Gastroesophageal sphincter (tissue), 4 donors: ENCODE measurements at regions not wholly inside any gene's neighbourhood (a gene's known extent, or its start where the extent isn't known, plus 50 kb on each side); places are given as distances from the start of the nearest gene placed in this dataset.
A peak's percentile ranks its signal among the peaks of the same experiment; 100 is the strongest.

Experiments
- ATAC-seq: fragments of 150-250 bp; one replicate; pipeline ENCODE4 v1.9.1; 2016; ENCODE audit warnings: mild to moderate bottlenecking, moderate library complexity
- H3K27ac ChIP-seq, 4 donors: fragments of 200-600 bp; sonication (generic) in 3 of 4; 1 replicate in 3 of 4; 2 replicates in 1 of 4; pipeline ENCODE4 v1.5.1; 2016 to 2019
- H3K27me3 ChIP-seq: fragments of 200-600 bp; sonication (generic); one replicate; pipeline ENCODE4 v1.5.1; 2019
- H3K36me3 ChIP-seq, 2 donors: fragments of 200-600 bp; sonication (generic); one replicate each; pipeline ENCODE4 v1.5.1; 2019; ENCODE audit warnings: control low read depth in 1 of 2
- H3K4me1 ChIP-seq, 3 donors: fragments of 200-600 bp; sonication (generic); 1 replicate in 2 of 3; 2 replicates in 1 of 3; pipeline ENCODE4 v1.5.1; 2016 to 2019; ENCODE audit warnings: control low read depth in 2 of 3
- H3K4me3 ChIP-seq, 2 donors: fragments of 200-600 bp; sonication (generic); one replicate each; pipeline ENCODE4 v1.5.1; 2019; ENCODE audit warnings: mild to moderate bottlenecking in 1 of 2, moderate library complexity in 1 of 2
- H3K9me3 ChIP-seq, 3 donors: fragments of 200-600 bp; sonication (generic); one replicate each; pipeline ENCODE4 v1.5.1; 2017 to 2019; ENCODE audit warnings: control low read depth in 2 of 3
- EP300 ChIP-seq: sonication (generic); formaldehyde crosslinking; IDR thresholded peaks from one replicate; pipeline ENCODE4 v1.6.1; 2017; ENCODE audit warnings: antibody characterized with exemption, mild to moderate bottlenecking
- POLR2A ChIP-seq, 2 donors: fragments of 450-650 bp; IDR thresholded peaks; one replicate each; pipeline ENCODE4 v1.6.1; 2017; ENCODE audit warnings: antibody characterized with exemption in 2 of 2, mild to moderate bottlenecking in 2 of 2, moderate library complexity in 1 of 2
- POLR2AphosphoS5 ChIP-seq: sonication (generic); formaldehyde crosslinking; IDR thresholded peaks from one replicate; pipeline ENCODE4 v1.6.1; 2017; ENCODE audit warnings: antibody characterized with exemption
- WGBS, 2 donors: methylation state at CpG; one replicate each; pipeline ENCODE4 v1.1.5; 2018; ENCODE audit warnings: low coverage in 1 of 2; 5-methylcytosine and 5-hydroxymethylcytosine counted together
- TF ChIP-seq, protein P1 (sequence below), 4 experiments: fragments of 200-600 bp in 2 of 4; fragments of 450-650 bp in 2 of 4; sonication (generic) in 1 of 4; IDR thresholded peaks; one replicate each; pipeline ENCODE4 v1.5.1; 2017 to 2019; ENCODE audit warnings: antibody characterized with exemption in 4 of 4, mild to moderate bottlenecking in 2 of 4, moderate library complexity in 2 of 4

- Histone ChIP-seq H3K36me3 (no peaks in the 10 kb centered on the region), H3K27me3 (no peaks in the 10 kb centered on the region), H3K4me1 (peaks cover 0 to 12% (median 0%) of the 10 kb centered on the region in 3 donors), H3K27ac (no peak overlapping the region), H3K9me3 (no peaks in the 10 kb centered on the region), H3K4me3 (no peak overlapping the region)
- ATAC-seq = peak; percentile 85
- no peak for TF ChIP-seq EP300
- TF ChIP-seq POLR2A (IDR thresholded peaks at IDR 0.05) = no peak
- TF ChIP-seq, protein P1, sequence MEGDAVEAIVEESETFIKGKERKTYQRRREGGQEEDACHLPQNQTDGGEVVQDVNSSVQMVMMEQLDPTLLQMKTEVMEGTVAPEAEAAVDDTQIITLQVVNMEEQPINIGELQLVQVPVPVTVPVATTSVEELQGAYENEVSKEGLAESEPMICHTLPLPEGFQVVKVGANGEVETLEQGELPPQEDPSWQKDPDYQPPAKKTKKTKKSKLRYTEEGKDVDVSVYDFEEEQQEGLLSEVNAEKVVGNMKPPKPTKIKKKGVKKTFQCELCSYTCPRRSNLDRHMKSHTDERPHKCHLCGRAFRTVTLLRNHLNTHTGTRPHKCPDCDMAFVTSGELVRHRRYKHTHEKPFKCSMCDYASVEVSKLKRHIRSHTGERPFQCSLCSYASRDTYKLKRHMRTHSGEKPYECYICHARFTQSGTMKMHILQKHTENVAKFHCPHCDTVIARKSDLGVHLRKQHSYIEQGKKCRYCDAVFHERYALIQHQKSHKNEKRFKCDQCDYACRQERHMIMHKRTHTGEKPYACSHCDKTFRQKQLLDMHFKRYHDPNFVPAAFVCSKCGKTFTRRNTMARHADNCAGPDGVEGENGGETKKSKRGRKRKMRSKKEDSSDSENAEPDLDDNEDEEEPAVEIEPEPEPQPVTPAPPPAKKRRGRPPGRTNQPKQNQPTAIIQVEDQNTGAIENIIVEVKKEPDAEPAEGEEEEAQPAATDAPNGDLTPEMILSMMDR (IDR thresholded peaks at IDR 0.05) = no peak
- TF ChIP-seq POLR2AphosphoS5 = no peak
- WGBS, 2 donors = 72 to 77% methylated on average over 6 to 7 of the region's 7 CpGs
These were observed 198.1 kb upstream of the RBBP8 start for GRCh38 chr18:22734791-22735627.

- no peak for ATAC-seq
- Histone ChIP-seq H3K4me1 (peaks cover 0 to 12% (median 0%) of the 10 kb centered on the region in 3 donors), H3K9me3 (no peaks in the 10 kb centered on the region), H3K4me3 (no peak overlapping the region), H3K27me3 (no peaks in the 10 kb centered on the region), H3K27ac (no peak overlapping the region), H3K36me3 (no peaks in the 10 kb centered on the region)
- TF ChIP-seq EP300 = no peak
- no peak for TF ChIP-seq POLR2AphosphoS5
- TF ChIP-seq POLR2A (IDR thresholded peaks at IDR 0.05) = no peak
- TF ChIP-seq, protein P1 (IDR thresholded peaks at IDR 0.05) = no peak
- 80 to 100% methylated on average over 1 of the region's 3 CpGs for WGBS, 2 donors
These were observed 196.1 kb upstream of the RBBP8 start for GRCh38 chr18:22737054-22737453.

GRCh38 chr18:22739061-22739642 is 194.0 kb upstream of the RBBP8 start:
- Histone ChIP-seq H3K9me3 (no peaks in the 10 kb centered on the region), H3K4me1 (peaks cover 0 to 12% (median 0%) of the 10 kb centered on the region in 3 donors), H3K36me3 (no peaks in the 10 kb centered on the region), H3K27ac (no peak overlapping the region), H3K4me3 (no peak overlapping the region), H3K27me3 (no peaks in the 10 kb centered on the region)
- TF ChIP-seq POLR2AphosphoS5 (no peak), POLR2A (IDR thresholded peaks at IDR 0.05) (no peak)
- ATAC-seq = no peak
- 13 to 54% methylated on average over 1 to 2 of the region's 2 CpGs for WGBS, 2 donors

- H3K4me3 ChIP-seq = no peak overlapping the region
- ATAC-seq = no peak
- H3K27ac ChIP-seq = no peak overlapping the region
- TF ChIP-seq POLR2AphosphoS5 = no peak
- TF ChIP-seq EP300 = no peak
- no peak for TF ChIP-seq POLR2A (IDR thresholded peaks at IDR 0.05)
- TF ChIP-seq, protein P1 (IDR thresholded peaks at IDR 0.05) = no peak
- H3K36me3 ChIP-seq = no peaks in the 10 kb centered on the region
- WGBS, 2 donors = 58 to 82% methylated on average over 3 to 4 of the region's 4 CpGs
- H3K27me3 ChIP-seq = no peaks in the 10 kb centered on the region
- H3K4me1 ChIP-seq = peaks cover 0 to 12% (median 0%) of the 10 kb centered on the region in 3 donors
- no peaks in the 10 kb centered on the region for H3K9me3 ChIP-seq
These were observed 193.3 kb upstream of the RBBP8 start for GRCh38 chr18:22739789-22740188.

DNA sequence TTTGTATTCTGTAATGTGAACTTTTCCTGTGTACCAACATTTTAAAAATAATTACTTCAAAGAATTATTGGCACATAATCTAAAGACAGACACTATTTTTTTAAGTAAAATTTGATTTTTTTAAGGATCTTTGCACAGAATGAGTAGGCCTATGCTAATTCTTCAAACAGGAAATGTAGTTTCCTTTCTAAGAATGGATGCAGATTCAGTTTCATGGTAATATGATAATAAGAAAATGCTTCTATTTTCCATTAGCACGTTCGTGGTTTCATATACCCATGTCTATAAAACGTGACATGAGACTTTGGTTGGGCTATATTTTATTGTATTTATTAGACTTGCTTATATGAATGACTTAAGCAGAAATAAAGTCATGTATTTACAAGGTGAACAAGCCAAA is 191.8 kb upstream of the RBBP8 start:
- H3K27me3 ChIP-seq = no peaks in the 10 kb centered on the region
- H3K4me1 ChIP-seq = peaks cover 0 to 12% (median 0%) of the 10 kb centered on the region in 3 donors
- no peak overlapping the region for H3K4me3 ChIP-seq
- ATAC-seq = no peak
- H3K9me3 ChIP-seq = no peaks in the 10 kb centered on the region
- WGBS, 2 donors = 74 to 78% methylated on average over 3 of the region's 3 CpGs
- no peaks in the 10 kb centered on the region for H3K36me3 ChIP-seq
- TF ChIP-seq EP300 (no peak), POLR2AphosphoS5 (no peak), POLR2A (IDR thresholded peaks at IDR 0.05) (no peak)
- TF ChIP-seq, protein P1 (IDR thresholded peaks at IDR 0.05) = no peak
- H3K27ac ChIP-seq = no peak overlapping the region
